ENCODE measurements at regions not wholly inside any gene's neighbourhood (a gene's known extent, or its start where the extent isn't known, plus 50 kb on each side); places are given as distances from the start of the nearest gene placed in this dataset.

DNA sequence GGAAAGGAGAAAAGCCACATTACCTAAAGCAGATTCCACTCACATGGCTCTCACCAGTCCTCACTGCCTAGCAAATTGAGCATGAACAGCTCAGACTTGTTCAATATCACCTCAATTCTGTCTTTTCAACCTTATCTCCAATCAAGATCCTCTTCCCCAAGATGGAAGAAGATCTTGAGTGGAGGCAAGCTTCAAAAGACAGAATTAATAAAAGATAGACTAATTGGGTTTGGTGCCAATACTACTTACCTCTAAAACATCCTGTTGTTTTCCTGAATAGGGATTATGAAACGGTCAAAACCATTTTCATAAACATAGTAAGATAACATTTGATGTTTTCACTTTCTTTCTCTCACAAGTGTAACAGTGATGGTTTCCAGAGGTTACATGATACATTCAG, 349.2 kb upstream of the PLD5 start:
- 50 to 61% methylated on average over 1 of the region's 1 CpG for WGBS, 2 donors
- no peak overlapping the region for H3K4me3 ChIP-seq (ENCODE audit: low read depth, poor library complexity, severe bottlenecking)
- DNase-seq (ENCODE audit: low spot score in 2 of 2) = no peak
- intact Hi-C loops (cut with DNase I; ENCODE audit: low total_unique reads) = no loop called here
- no peak for TF ChIP-seq POLR2A (IDR thresholded peaks at IDR 0.05)
- TF ChIP-seq, protein P1, sequence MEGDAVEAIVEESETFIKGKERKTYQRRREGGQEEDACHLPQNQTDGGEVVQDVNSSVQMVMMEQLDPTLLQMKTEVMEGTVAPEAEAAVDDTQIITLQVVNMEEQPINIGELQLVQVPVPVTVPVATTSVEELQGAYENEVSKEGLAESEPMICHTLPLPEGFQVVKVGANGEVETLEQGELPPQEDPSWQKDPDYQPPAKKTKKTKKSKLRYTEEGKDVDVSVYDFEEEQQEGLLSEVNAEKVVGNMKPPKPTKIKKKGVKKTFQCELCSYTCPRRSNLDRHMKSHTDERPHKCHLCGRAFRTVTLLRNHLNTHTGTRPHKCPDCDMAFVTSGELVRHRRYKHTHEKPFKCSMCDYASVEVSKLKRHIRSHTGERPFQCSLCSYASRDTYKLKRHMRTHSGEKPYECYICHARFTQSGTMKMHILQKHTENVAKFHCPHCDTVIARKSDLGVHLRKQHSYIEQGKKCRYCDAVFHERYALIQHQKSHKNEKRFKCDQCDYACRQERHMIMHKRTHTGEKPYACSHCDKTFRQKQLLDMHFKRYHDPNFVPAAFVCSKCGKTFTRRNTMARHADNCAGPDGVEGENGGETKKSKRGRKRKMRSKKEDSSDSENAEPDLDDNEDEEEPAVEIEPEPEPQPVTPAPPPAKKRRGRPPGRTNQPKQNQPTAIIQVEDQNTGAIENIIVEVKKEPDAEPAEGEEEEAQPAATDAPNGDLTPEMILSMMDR (IDR thresholded peaks at IDR 0.05) = no peak

DNA sequence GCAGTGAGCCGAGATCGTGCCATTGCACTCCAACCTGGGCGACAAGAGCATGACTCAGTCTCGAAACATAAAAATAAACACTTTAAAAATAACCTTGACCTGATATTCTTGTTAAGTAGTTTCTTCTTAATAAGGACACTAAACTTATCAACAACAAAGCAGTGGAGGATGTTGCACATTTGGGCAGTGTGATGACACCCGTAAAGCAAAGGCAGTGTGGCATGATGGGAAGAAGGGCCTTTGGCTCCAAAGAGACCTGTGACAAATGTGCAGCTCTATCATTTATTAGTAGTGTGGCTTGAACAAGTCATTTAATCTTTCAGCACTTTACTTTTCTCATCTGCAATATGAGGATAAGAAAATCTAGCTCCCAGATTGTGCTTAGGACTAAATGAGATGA, 348.0 kb upstream of the PLD5 start:
- TF ChIP-seq, protein P1 (IDR thresholded peaks at IDR 0.05) = no peak
- TF ChIP-seq POLR2A (IDR thresholded peaks at IDR 0.05) = no peak
- no peak for DNase-seq (ENCODE audit: low spot score in 2 of 2)
- 86 to 89% methylated on average over 5 of the region's 5 CpGs for WGBS, 2 donors
- intact Hi-C loops (cut with DNase I; ENCODE audit: low total_unique reads) = no loop called here
- no peak overlapping the region for H3K4me3 ChIP-seq (ENCODE audit: low read depth, poor library complexity, severe bottlenecking)

DNA sequence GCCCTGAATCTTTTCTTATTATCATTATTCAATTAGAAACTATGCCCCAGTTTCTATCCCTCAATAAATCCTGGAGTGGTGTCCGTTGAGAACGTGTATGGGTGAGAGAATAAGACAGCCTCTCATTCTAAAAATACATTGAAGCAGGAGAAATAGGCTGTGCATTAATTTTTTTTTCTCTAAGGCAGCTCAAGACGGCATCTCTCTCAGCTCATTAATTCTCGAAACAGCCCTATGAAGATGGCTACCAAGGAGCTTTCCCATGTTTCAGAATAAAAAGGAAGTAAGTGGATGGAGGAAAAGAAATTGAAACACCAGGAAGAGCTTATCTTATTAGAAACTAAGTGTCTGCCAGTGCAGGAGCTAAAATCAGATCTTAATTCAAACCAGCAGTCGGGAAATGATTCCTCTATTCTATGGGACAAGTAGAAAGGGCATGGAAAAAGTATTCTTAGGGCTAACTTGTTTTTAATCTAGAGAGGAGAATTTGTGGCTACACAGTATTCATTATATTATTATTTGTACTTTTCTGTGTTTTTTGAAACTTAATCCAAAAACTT, 347.1 kb upstream of the PLD5 start:
- 58 to 63% methylated on average over 5 of the region's 5 CpGs for WGBS, 2 donors
- no peak for DNase-seq (ENCODE audit: low spot score in 2 of 2)
- intact Hi-C loops (cut with DNase I; ENCODE audit: low total_unique reads) = no loop called here
- TF ChIP-seq POLR2A (IDR thresholded peaks at IDR 0.05) = no peak
- TF ChIP-seq, protein P1 (IDR thresholded peaks at IDR 0.05) = no peak
- H3K4me3 ChIP-seq (ENCODE audit: low read depth, poor library complexity, severe bottlenecking) = no peak overlapping the region

DNA sequence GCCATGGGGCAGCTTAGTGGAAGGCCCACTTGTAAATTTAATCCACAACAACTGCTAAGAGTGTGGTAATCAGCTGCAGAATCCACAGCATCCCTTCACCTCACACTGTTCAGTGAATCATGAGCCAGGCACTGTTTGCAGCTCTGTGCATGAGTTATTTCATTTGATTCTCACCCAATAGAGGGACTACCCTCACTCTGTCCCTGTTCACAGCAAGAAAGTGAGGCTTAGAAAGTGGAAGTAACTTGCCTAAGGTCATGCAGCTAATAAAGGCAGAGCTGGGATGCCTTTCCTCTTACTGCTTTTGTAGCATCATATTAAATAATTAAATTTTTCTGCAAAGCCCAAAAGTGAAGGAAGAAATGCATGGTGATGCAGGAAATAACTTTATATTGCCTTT, 346.5 kb upstream of the PLD5 start:
- no peak for TF ChIP-seq POLR2A (IDR thresholded peaks at IDR 0.05)
- TF ChIP-seq, protein P1 (IDR thresholded peaks at IDR 0.05) = no peak
- DNase-seq (ENCODE audit: low spot score in 2 of 2) = no peak
- intact Hi-C loops (cut with DNase I; ENCODE audit: low total_unique reads) = no loop called here
- no peak overlapping the region for H3K4me3 ChIP-seq (ENCODE audit: low read depth, poor library complexity, severe bottlenecking)

DNA sequence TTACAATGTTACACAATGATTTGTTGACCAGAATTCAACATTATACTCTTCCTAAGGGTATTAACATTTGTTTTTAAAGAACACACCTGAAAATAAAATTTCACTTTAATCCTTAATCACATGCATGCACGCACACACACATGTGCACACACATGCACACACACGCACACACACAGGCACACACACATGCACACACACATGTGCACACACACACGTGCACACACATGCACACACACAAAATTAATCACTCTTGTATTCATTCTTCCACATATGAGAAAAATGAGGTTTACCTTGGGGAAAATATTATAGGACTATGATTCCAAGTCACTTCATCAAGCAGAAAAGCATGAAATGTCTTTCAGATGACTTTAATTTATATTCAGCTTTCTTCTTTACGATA, 331.8 kb upstream of the PLD5 start:
- no peak for DNase-seq (ENCODE audit: low spot score in 2 of 2)
- TF ChIP-seq, protein P1 (IDR thresholded peaks at IDR 0.05) = no peak
- no peak for TF ChIP-seq POLR2A (IDR thresholded peaks at IDR 0.05)
- no peak overlapping the region for H3K4me3 ChIP-seq (ENCODE audit: low read depth, poor library complexity, severe bottlenecking)
- intact Hi-C loops (cut with DNase I; ENCODE audit: low total_unique reads) = no loop called here
- 46 to 47% methylated on average over 4 of the region's 4 CpGs for WGBS, 2 donors

DNA sequence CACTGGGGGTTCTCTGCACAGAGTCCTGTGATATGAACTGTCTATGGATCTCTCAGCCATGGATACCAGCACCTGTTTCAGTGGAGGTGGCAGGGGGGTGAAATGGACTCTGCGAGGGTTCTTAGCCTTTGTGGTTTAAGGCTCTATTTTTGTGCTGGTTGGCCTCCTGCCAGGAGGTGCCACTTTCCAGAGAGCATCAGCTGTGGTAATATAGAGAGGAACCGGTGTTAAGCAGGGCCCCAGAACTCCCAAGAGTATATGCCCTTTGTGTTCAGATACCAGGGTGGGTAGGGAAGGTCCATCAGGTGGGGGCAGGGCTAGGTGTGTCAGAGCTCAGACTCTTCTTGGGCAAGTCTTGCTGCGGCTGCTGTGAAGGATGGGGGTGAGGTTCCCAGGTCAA, 330.0 kb upstream of the PLD5 start:
- TF ChIP-seq, protein P1 (IDR thresholded peaks at IDR 0.05) = no peak
- no peak for TF ChIP-seq POLR2A (IDR thresholded peaks at IDR 0.05)
- intact Hi-C loops (cut with DNase I; ENCODE audit: low total_unique reads) = no loop called here
- 56 to 71% methylated on average over 3 of the region's 3 CpGs for WGBS, 2 donors
- no peak overlapping the region for H3K4me3 ChIP-seq (ENCODE audit: low read depth, poor library complexity, severe bottlenecking)
- no peak for DNase-seq (ENCODE audit: low spot score in 2 of 2)
